ENCODE measurements at regions not wholly inside any gene's neighbourhood (a gene's known extent, or its start where the extent isn't known, plus 50 kb on each side); places are given as distances from the start of the nearest gene placed in this dataset.

- in situ Hi-C loops (cut with MboI): no loop called here
- no TSS peak for BruUV-seq (replicated peaks)
- Histone ChIP-seq H3K27me3 (ENCODE audit: control insufficient read depth in 2 of 2, insufficient read depth in 2 of 2, low read length in 2 of 2) (no peaks in the 10 kb centered on the region), H3K4me3 (no peak overlapping the region), H3K4me2 (ENCODE audit: insufficient read depth, low read length) (no peak overlapping the region), H3K27ac (ENCODE audit: extremely low read depth, low read depth, low read length) (no peak overlapping the region), H2AFZ (ENCODE audit: low read depth, low read length) (no peak overlapping the region), H3K9me1 (ENCODE audit: control insufficient read depth, insufficient read depth, low read length) (no peaks in the 10 kb centered on the region), H3K79me2 (ENCODE audit: control insufficient read depth, insufficient read depth, low read length) (no peaks in the 10 kb centered on the region), H3K9me3 (replicated peaks; ENCODE audit: control insufficient read depth, insufficient read depth, low read depth, low read length) (no peaks in the 10 kb centered on the region), H3K36me3 (ENCODE audit: control insufficient read depth, insufficient read depth, low read length) (no peaks in the 10 kb centered on the region), H4K20me1 (replicated peaks; ENCODE audit: control insufficient read depth, insufficient read depth, low read length) (no peaks in the 10 kb centered on the region), H3K4me1 (replicated peaks in 1 of 2; ENCODE audit: control insufficient read depth in 2 of 2, insufficient read depth in 2 of 2, low read length in 2 of 2) (peaks cover 0 to 7% of the 10 kb centered on the region in 2 experiments; a peak in 1 of 5 replicates), H3K9ac (ENCODE audit: insufficient read depth in 1 of 2, low read depth in 2 of 2, low read length in 2 of 2) (no peak overlapping the region)
- TF ChIP-seq NELFE (IDR thresholded peaks at IDR 0.05; ENCODE audit: insufficient read depth, insufficient read length) (no peak), ZNF449 (CRISPR knock-in tag; IDR thresholded peaks at IDR 0.05) (no peak), ARID3B (CRISPR knock-in tag; IDR thresholded peaks at IDR 0.05; ENCODE audit: borderline replicate concordance) (no peak), TAL1 (IDR thresholded peaks at IDR 0.05) (no peak), KDM5B (IDR thresholded peaks at IDR 0.05; ENCODE audit: insufficient replicate concordance, low read depth, low read length) (no peak), NFE2 (IDR thresholded peaks at IDR 0.05; ENCODE audit: low read depth) (no peak), BRF1 (IDR thresholded peaks at IDR 0.05; ENCODE audit: borderline replicate concordance, extremely low read depth, insufficient read length) (no peak), CHD1 (IDR thresholded peaks at IDR 0.05; ENCODE audit: low read length) (no peak), TEAD2 (tag; IDR thresholded peaks at IDR 0.05) (no peak), ZNF3 (CRISPR knock-in tag; IDR thresholded peaks at IDR 0.05) (no peak), RAD51 (IDR thresholded peaks at IDR 0.05; ENCODE audit: borderline replicate concordance, low read depth) (no peak), GTF2B (IDR thresholded peaks at IDR 0.05; ENCODE audit: extremely low read depth, insufficient read length) (no peak), ZHX1 (conservative IDR thresholded peaks at IDR 0.05; ENCODE audit: low read length) (no peak), HMG20A (CRISPR knock-in tag; conservative IDR thresholded peaks at IDR 0.05) (no peak), SIN3B (IDR thresholded peaks at IDR 0.05; ENCODE audit: low read depth) (no peak), MCM5 (IDR thresholded peaks at IDR 0.05; ENCODE audit: low read depth) (no peak), FOS (IDR thresholded peaks at IDR 0.05; ENCODE audit: extremely low read depth, insufficient read length) (no peak), STAT5B (CRISPR knock-in tag; IDR thresholded peaks at IDR 0.05) (no peak), NCOA4 (IDR thresholded peaks at IDR 0.05; ENCODE audit: partially characterized antibody) (no peak)
- FAIRE-seq (no peak), DNase-seq (ENCODE audit: extremely low read depth in 1 of 4, low spot score in 3 of 4) (no peak), ATAC-seq (no peak)
- POLR2A ChIA-PET: interaction anchor here (1.8 kb wide), 1 partner anchor 14 kb away, joined by 3 read pairs; no protein-coding TSS in a partner anchor
- CTCF ChIA-PET (ENCODE audit: low intra/inter-chr PET ratio): no interaction called here
- intact Hi-C loops (cut with micrococcal nuclease): loop anchor here (5.0 kb wide), 1 partner anchor 37 kb away; no protein-coding TSS in a partner anchor
- 21% methylated on average over 2 of the region's 2 CpGs for WGBS (ENCODE audit: insufficient coverage, low coverage, missing lambda C conversion rate)
These were observed 105.8 kb upstream of the DNAJC10 start for GRCh38 chr2:182610231-182610630.

Measured in K562 (cell line).